ENCODE measurements at regions not wholly inside any gene's neighbourhood (a gene's known extent, or its start where the extent isn't known, plus 50 kb on each side); places are given as distances from the start of the nearest gene placed in this dataset.

DNA sequence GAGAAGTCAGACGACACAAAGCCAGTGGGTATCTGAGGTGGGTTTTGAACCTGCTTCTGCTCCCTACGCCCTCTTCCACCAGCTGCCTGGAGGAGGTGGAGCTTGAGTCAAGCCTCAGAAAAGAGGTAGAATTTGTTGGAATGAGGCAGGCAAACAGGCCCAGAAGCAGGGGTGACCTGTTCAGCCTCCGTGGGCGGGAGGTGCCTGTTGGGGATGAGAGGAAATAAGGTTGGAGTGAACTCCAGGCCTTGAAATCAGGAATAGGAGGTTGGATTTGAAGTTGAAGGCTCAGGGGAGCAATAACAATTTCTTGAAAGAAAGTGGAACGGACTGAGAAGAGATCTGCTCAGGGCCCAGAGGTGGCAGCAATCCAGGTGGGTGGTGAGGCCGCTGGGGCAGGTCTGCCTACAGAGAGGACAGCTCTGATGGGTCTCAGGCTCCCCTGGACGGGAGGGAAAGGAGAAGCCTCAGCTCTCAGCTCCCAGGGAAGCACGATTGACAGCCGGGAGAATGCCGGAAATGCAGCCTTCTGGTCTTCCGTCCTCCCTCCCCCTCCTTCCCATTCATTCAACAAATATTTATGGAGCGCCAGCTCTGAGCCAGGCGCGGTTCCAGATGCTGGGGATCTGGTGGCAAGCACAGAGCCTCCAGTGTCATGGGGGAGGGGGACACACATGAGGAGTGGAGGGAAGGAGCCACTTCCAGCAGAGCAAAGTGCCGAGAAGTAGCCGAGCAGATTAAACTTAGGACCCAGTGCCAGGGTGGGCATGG is 61.9 kb upstream of the CIBAR2 start:
- no peak for DNase-seq

DNA sequence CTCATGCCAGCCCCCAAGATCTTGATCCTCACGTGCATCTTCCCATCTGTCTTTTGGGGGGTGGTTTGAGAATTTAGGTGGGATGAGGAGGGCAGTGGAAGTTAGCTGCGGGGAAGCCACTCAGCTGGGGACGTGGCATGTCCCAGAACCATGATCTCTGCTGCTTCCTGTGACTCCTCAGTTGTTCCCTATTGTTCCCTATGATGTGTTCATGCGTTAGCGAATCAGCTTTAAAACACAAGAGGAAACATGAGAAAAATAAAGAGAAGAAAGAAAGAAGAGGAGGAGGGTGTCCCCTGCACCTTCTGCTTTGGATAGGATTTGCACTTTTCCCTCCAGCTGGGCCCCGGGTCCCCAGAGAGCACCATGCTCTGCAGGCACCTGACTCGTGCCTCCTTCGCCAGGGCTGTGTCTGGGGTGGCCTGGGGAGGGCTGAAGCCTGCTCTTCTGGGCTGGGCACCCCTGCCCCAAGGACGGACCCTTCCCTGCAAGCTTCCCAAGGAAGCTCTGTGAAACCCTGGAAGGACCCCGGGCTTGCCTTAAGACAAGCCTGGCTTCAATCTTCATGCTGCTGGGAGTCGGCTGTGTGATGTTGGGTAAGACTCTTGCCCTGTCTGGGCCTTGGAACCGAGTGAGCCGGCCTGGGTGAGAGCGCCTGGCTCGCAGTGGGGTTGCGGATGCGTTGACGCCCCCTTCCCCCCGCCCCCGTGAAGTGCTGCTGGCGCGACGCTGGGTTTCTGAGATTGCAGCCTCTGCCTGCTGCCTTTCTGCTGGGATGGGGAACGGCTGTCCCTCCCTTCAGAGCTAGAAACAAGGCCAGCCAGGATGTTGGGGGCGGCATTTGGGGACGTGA is 62.8 kb upstream of the CIBAR2 start:
- no peak for DNase-seq

DNA sequence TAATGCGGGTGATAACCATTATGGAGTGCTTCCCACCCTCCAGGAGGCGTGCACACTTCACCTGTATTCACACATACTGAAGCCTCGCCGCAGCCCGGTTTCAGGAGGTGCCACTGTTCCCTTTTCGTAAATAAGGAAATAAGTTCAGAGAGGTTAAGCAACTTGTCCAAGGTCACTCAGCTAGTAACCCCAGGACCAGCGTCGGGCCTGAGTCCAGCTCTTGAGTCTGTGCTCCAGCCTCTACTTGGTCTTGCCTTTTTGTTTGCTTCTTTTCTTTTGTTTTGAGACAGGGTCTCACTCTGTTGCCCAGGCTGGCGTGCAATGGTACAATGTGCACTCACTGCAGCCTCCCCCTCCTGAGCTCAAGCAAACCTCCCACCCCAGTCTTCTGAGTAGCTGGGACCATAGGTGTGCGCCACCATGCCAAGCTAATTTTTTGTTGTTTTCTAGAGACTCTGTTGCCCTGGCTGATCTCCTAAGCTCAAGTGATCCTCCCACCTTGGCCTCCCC is 63.5 kb upstream of the CIBAR2 start:
- DNase-seq: no peak

DNA sequence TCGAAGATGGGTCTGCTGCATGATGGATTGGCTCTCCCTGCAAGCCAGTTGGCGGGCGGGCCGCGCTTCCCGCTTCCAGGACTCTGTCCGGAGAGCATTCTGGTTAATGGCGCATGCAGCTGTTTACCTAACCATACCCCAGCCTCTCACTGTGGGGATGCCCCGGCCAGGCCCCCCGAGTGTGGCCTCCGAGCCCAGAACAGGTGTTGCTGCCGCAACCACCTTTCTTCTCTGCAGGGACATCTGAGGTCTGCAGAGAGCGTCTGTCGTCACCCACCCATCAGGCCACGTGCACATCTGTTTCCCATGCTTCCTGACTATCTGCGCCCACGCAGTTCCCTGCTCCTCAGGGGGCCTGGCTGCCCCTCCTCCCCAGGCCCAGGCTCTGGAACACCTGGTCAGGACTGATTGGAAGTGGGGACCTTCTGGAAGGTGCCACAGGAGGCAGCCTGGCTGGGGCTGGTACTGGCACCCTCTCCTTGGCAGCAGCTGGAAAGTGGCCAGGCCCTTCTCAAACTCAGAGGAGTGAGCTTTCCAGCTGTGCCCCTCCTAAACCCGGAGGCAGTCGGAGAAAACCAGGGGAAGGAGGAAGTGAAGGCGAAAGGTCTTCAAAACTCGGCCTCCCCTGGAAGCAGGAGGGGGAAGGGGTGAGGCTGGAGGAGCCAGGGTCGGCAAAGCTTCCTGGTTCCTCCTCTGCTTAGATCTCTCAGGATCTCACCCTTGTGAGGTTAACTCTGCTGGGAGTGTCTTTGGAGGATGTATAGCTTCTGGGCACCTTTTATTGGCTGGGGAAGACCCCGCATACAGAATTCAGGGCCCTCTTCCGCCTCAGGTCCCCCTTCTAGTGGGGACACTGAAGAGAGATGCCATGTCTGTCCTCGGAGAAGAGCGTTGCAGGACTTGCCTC is 64.5 kb upstream of the CIBAR2 start:
- no peak for DNase-seq

DNA sequence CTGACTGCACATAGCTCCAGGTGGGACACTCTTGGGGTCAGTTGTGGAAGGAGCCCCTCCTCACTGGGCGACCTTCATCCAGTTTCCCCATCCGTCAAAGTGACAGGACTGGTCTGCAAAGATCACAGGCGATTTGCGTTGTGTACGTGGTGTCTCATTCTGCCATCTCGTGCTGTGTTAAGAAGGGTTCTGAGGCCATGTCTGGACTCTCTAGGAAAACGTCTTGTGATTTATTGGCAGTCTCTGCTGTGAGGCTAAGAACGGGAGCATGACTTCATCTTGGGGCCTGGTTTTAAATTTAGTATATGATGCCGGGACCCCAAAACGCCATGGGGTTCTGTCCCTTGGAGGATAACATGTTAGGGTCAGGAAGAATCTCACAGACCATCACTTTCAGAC is 65.2 kb upstream of the CIBAR2 start:
- no peak for DNase-seq

DNA sequence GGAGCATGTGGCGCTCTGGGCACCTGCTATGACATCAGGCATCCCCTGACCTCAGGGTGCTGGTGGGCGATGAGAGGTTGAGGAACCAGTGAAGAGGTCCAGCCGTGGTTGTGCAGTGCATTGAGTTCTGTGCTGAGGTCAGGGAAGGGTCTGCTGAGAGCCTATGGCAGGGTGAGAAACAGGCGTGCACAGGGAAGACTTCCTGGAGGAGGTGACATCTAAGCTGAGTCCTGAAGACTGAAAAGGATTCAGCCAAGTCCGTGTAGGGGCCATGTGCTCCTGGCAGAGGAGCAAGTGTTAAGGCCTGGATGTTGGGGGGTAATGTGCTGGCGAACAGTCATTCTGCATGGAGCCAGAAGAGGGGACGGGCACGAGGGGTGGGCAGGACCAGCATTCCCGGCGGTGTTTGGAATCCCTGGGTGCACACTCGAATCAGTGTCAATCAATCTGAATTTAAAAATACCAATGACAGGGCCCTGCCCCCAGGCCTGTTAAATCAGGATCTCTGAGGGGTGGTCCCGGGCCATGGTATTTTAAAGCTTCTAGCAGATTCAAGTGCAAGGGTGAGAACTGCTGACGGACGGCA is 65.8 kb upstream of the CIBAR2 start:
- no peak for DNase-seq

DNA sequence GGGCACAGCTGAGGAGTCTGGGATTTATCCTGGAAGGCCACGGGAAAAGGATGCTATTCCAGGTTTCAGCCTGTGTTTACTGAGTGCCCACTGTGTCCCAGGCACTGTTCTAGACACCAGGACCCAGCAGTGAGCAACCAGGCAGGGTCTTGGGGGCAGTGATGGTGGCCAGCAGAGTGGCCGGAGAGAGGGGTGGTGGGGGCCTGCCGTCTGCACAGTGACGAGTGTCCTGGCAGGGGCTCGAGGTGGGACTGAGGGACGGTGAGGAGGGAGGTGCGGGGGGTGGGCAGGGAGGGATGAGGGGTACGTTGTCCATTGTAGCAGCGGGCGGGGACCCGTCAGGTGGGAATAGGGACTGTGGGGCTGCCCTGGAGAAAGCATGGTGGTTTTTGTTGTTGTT is 66.3 kb upstream of the CIBAR2 start:
- DNase-seq: no peak

DNA sequence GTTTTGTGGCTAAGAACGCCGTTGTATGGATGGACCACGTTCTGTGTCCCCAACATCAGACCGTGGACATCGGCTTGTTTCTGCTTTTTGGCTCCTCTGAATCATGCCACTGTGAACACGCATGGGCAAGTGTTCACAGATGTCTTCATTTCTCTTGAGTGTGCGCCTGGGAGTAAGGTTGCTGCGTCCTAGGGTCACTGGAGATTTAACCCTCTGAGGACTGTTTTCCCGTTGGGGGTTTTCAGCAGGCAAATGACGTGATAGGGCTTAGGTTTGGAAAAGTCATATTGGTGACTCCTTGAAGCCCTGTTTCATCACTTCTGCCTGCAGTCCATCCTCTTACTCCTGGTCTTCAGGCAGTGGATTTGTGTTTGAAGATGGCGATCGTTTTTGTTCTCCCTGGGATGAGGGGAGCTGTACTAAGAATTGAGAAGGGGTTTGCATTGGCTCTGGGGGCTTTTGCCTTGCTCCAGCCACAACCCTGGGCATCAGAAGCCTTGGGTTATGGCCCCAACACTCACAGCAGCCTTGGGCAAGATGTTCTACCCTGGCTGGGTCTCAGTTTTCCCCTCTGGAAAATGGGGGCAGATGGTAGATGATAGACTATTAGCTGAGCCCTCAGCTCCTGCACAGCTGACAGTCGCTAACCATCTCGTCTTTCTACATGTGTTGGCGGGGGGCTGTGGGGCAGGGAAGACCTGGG is 67.2 kb upstream of the CIBAR2 start:
- DNase-seq: no peak

DNA sequence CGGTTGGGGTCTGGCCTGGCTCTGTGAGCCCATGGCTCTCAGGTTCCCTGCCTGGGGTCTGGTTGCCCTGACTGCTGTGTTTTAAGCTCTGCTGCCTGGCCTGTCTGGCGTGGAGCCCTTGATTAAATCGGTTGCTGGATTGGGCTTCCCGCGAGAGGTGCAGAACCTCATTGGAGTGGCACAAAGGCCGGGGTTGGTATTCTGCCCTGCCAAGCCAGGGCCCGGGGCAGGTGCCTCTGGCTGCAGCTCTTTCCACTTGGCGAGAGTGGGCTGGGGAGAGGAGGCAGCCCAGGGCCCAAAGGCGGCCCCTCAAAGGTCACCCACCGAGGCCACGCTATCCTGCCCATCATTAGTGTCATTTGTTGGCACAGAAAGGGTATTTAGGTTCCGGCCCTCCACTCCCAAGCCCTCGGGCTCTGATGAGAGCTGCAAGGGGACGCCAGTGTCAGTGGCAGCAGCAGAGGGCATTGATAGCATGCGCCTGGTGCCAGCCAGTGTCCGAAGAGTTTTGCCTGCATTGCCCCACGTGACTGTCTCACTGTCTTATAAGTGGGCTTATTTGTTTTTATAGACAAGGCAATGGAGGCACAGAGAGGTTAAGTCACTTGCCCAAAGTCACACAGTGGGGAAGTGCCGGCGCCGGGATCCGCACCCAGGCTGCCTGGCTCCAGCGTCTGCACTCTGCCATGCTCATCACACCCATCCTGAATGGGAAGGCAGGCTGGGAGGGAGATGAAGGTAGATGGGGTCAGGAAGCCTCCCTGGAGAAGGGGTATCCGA is 68.0 kb upstream of the CIBAR2 start:
- DNase-seq: no peak

DNA sequence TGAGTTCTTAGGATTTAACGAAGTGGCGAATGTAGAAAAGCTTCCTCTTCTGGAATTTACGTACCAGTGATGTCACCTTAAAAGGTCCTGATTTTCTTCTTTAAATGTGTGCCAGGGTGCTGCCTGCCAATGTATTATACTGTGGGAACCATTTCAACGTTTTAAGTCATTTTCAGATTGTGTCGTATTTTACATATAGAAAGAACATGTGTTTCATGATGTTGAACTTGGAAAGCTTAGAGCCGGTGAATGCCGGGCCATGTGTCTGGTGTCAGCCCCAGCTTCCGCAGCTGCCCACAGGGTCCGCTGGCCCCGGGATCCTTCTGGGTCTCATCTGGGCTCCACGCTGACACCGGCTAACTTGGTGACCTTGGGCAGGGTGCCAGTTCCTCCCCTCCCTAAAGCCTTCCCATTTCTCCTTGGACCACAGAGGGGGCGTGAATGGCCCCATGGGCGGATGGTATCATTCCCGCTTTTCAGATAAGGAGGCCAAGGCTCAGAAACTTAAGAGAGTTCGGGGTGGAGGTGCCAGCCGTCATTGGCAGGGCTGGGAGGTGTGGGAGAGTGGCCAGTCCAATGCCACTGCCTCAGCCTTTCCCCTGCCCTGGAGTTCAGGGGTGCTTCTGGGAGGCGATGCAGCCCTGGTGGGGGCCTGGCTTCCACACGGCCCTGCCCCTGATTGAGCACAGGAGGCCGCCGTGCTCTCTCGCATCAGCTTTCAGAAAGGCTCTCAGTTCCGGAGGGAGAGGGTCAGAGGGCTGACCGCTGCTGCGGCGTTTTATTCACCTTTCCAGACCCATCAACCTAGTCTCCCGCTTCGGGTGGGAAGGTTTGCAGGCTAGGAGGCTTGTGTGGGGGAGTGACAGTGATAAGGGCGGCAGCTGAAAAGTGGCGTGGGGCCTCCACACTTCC is 68.8 kb upstream of the CIBAR2 start:
- no peak for DNase-seq

DNA sequence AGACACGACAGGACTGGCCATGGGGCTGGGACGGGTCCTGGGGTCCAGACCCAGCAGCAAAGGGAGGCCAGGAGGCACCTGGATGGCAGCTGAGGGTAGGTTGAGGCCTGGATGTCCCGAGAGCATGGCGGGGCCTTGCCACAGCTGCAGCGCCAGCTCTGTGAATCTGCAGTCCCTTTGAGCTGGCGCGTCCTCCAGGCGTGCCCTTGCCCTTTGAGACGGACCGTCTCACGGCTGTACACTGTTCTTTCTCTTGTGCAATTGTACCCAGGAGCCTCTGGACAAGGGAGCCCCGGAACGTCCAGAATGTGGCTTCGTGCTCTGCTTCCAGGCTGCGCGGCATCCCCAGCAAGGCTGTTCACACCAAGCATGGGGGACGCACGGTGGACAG is 69.5 kb upstream of the CIBAR2 start:
- DNase-seq: no peak

DNA sequence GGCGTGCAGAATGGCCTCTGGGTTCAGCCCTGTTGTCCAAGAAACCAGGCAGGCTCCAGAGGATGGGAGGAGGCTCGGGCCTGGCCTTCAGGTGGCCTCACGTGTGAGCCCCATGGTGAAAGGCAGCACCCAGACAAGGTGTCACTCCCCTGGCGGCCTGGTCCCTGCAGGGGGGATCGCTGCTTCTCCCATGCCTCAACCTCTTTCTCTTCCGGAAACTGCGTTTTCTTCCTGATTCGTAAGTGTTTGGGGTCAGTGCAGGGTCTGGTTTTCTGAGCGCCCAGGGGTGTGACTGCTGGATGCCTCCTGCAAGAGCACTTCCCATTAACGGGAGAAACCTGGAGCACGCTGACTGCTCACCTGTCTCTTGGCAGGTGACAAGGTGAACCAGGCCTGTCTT is 70.0 kb upstream of the CIBAR2 start:
- DNase-seq: no peak

DNA sequence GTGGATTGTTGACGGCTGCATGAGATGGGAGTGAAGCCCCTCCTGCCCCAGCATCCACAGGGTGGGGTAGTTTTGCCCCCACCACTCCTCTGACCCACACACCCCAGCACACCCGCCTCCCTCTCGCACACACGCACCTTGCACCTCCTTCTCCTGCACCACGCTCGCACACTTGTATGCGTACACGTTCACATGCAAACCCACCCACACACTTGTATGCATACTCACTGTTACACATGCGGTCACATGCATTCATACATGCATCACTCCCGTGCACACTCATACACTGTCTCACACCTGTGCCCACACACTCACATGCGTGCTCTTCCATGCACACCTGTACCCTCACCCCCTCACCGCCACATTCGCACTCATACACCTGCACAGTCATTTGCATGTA is 70.5 kb upstream of the CIBAR2 start:
- no peak for DNase-seq

DNA sequence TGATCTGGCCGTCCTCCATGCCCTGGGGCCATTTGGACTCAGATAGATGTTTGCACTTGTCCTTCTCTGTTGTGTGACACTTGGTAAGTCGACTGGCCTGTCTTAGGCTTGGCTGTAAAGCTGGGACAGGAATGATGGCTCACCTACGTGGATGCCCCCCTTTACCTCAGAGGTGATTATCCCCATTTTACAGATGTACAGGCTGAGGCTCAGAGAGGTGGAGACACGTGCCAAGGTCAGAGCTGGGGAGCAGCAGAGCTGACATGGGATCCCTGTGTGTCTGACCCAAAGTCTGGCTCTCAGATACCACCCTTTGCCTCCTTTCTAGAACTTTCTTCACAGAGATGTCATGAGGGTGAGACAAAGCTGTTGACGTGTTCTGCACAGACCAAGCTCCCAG is 71.3 kb upstream of the CIBAR2 start:
- no peak for DNase-seq

DNA sequence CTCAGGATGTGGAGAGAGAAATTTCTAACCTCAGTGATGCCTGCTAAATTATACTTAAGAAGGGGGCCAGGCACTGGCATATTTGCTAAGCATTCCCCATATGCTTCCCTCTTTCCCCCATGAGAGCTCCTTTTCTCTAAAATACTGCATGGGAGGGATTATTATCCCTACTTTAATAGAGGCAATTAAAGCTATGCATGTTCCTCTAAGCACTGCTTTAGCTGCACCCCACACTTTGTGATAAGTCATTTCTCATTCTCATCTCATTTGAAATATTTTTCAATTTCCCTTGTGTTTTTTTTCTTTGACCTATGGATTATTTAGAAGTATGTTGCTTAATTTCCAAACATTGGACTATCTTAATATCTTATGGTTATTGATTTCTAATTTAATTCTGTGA is 72.1 kb upstream of the CIBAR2 start:
- DNase-seq: no peak

DNA sequence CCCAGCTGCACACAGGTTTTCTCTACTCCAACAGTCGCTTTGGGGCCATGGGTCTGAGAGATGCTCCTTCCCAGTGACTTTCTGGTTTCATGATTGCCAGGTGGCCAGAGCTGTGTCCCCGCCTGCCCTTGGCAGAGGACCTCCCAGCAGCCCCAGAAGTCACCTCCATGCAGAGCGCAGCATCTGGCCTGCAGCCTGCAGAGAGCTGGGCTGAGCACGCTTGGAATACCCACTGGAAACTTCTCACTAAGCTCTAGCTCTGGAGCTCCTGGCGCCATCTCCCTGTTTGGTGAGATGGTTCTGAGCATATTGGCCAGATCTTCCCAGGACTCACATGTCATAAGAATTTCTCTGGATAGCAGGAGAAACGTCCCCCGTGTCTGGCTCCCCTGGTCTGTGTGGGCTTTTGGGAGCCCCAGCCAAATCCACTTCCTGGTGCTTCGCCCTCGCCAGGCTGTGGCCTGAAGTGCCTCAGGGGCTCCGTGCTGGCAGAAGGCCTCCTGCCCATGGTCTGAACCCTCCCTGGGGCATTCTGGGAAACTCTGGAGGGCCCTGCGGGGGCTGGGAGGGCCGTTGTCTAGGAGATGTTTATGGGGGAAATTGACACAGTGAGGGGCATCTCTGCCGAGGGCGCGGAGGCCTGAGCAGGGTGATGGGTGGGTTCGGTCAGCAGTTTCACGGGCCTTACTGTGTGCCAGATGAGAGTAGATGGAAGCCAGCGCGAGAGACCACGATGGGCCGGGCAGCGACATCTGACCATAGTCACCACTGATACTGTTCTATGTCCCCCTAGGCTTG is 73.2 kb upstream of the CIBAR2 start:
- DNase-seq: no peak

DNA sequence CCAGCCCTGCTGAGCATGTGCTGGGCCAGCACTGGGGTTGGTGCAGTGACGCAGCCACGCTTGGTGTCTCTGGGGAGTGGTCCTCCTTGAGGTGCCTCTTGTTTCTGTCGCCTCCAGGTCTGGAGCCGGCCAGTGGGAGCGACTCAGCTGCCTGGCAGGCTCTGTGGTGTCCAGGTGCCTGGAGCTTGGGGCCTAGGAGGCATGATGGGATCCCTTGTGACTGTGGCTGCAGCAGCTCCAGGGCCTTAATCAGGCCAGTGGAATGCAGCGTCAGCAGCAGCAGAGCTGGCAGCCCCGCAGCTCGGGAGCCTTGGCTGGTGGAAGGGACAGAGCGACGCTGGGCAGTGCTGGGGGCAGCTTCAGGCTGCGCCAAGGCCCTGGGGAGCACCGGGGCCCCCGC is 74.7 kb upstream of the CIBAR2 start:
- DNase-seq: no peak

DNA sequence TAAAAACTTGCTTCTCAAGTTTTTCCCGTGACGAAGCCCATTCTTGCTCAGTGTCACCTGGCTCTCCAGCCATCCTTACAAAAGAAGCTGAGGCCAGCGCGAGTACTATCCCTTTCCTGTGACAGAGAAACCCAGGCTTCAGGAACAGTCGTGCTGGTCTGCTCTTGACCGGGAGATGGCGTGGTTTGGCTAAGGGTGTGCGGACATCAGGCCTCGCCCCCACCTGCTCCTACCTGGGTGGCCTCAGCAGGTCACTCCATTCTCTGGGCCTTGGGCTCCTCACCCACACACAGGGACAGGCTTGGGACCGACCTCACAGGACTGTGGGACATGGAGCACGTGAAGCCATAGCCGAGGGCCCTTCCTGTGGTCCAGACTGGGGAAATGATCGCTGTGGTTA is 75.2 kb upstream of the CIBAR2 start:
- no peak for DNase-seq

DNA sequence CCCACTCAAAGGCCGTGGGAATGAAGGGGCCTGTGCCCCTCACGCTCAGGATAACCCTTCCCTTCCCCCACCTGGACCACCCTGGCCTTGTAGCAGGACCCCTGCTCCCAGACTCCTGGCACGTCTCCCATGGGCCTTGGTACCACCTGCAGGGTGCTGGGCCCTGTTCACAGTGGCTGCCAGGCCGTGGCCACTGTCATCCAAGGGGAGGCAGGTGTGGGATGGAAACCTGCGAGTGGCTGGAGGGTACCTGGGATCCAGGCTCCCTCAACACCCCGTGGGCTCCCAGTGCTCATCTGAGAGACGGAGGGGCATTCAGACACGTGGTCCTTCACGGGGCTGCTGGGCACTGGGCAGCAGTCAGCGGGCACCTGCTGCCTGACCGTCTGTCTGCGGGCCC is 75.6 kb upstream of the CIBAR2 start:
- DNase-seq: no peak

Data from AML-193 (cell line).